ENCODE measurements at regions not wholly inside any gene's neighbourhood (a gene's known extent, or its start where the extent isn't known, plus 50 kb on each side); places are given as distances from the start of the nearest gene placed in this dataset.

GRCh38 chr12:93107514-93108312 is 178.6 kb upstream of the EEA1 start:
- Histone ChIP-seq H3K9me3 (ENCODE audit: low read length) (no peaks in the 10 kb centered on the region), H3F3A (ENCODE audit: insufficient read depth, low read length, poor library complexity, severe bottlenecking) (no peaks in the 10 kb centered on the region), H3K4me3 (ENCODE audit: low read length) (no peak overlapping the region), H3K27me3 (ENCODE audit: insufficient read depth, low read depth, low read length) (no peaks in the 10 kb centered on the region), H3K9ac (ENCODE audit: low read length) (no peak overlapping the region), H3K79me2 (replicated peaks; ENCODE audit: insufficient read depth, low read length) (no peaks in the 10 kb centered on the region), H3K36me3 (ENCODE audit: insufficient read depth, low read length) (no peaks in the 10 kb centered on the region), H3K9me2 (ENCODE audit: insufficient read depth, low read length) (no peaks in the 10 kb centered on the region), H3K27ac (ENCODE audit: low read length) (no peak overlapping the region), H4K20me1 (ENCODE audit: insufficient read depth) (no peaks in the 10 kb centered on the region), H3K4me2 (ENCODE audit: low read length) (no peak overlapping the region), H2AFZ (ENCODE audit: low read depth, low read length) (no peak overlapping the region)
- no peak for TF ChIP-seq EP300 (conservative IDR thresholded peaks at IDR 0.05; ENCODE audit: poor library complexity, severe bottlenecking)
- TF ChIP-seq EZH2 (IDR thresholded peaks at IDR 0.05; ENCODE audit: borderline replicate concordance, insufficient read depth, low read length, poor library complexity, severe bottlenecking), result no peak
- TF ChIP-seq SMC3 (conservative IDR thresholded peaks at IDR 0.05; ENCODE audit: poor library complexity), result no peak
- TF ChIP-seq POLR2AphosphoS5 (IDR thresholded peaks at IDR 0.05), result no peak
- no peak for TF ChIP-seq RAD21 (conservative IDR thresholded peaks at IDR 0.05)

- Histone ChIP-seq H3K36me3 (ENCODE audit: insufficient read depth, low read length) (no peaks in the 10 kb centered on the region), H4K20me1 (ENCODE audit: insufficient read depth) (no peaks in the 10 kb centered on the region), H2AFZ (ENCODE audit: low read depth, low read length) (no peak overlapping the region), H3K27me3 (ENCODE audit: insufficient read depth, low read depth, low read length) (no peaks in the 10 kb centered on the region), H3F3A (ENCODE audit: insufficient read depth, low read length, poor library complexity, severe bottlenecking) (no peaks in the 10 kb centered on the region), H3K4me3 (ENCODE audit: low read length) (no peak overlapping the region), H3K79me2 (replicated peaks; ENCODE audit: insufficient read depth, low read length) (no peaks in the 10 kb centered on the region), H3K9me2 (ENCODE audit: insufficient read depth, low read length) (no peaks in the 10 kb centered on the region), H3K9me3 (ENCODE audit: low read length) (no peaks in the 10 kb centered on the region), H3K27ac (ENCODE audit: low read length) (no peak overlapping the region), H3K9ac (ENCODE audit: low read length) (no peak overlapping the region), H3K4me2 (ENCODE audit: low read length) (no peak overlapping the region)
- TF ChIP-seq MXI1 (conservative IDR thresholded peaks at IDR 0.05; ENCODE audit: poor library complexity, severe bottlenecking) (no peak), EP300 (conservative IDR thresholded peaks at IDR 0.05; ENCODE audit: poor library complexity, severe bottlenecking) (no peak), SMC3 (conservative IDR thresholded peaks at IDR 0.05; ENCODE audit: poor library complexity) (no peak), RAD21 (conservative IDR thresholded peaks at IDR 0.05) (no peak), EZH2 (IDR thresholded peaks at IDR 0.05; ENCODE audit: borderline replicate concordance, insufficient read depth, low read length, poor library complexity, severe bottlenecking) (no peak)
Measured at GRCh38 chr12:93108985-93109384, 179.9 kb upstream of the EEA1 start.

GRCh38 chr12:93109551-93110203 is 180.6 kb upstream of the EEA1 start:
- TF ChIP-seq RAD21 (conservative IDR thresholded peaks at IDR 0.05) (no peak), SMC3 (conservative IDR thresholded peaks at IDR 0.05; ENCODE audit: poor library complexity) (no peak), CTCF (IDR thresholded peaks at IDR 0.05; ENCODE audit: poor library complexity, severe bottlenecking) (no peak), EP300 (conservative IDR thresholded peaks at IDR 0.05; ENCODE audit: poor library complexity, severe bottlenecking) (no peak), TAF1 (IDR thresholded peaks at IDR 0.05; ENCODE audit: low read depth) (no peak), POLR2AphosphoS5 (IDR thresholded peaks at IDR 0.05) (no peak), EZH2 (IDR thresholded peaks at IDR 0.05; ENCODE audit: borderline replicate concordance, insufficient read depth, low read length, poor library complexity, severe bottlenecking) (no peak), REST (IDR thresholded peaks at IDR 0.05; ENCODE audit: borderline replicate concordance) (no peak), MXI1 (conservative IDR thresholded peaks at IDR 0.05; ENCODE audit: poor library complexity, severe bottlenecking) (no peak)
- H3K27me3 ChIP-seq (ENCODE audit: insufficient read depth, low read depth, low read length), result no peaks in the 10 kb centered on the region
- no peak overlapping the region for H3K4me3 ChIP-seq (ENCODE audit: low read length)
- no peak overlapping the region for H3K4me2 ChIP-seq (ENCODE audit: low read length)
- no peaks in the 10 kb centered on the region for H3K9me3 ChIP-seq (ENCODE audit: low read length)
- no peak overlapping the region for H3K9ac ChIP-seq (ENCODE audit: low read length)
- H3K79me2 ChIP-seq (replicated peaks; ENCODE audit: insufficient read depth, low read length), result no peaks in the 10 kb centered on the region
- no peaks in the 10 kb centered on the region for H3K9me2 ChIP-seq (ENCODE audit: insufficient read depth, low read length)
- no peak overlapping the region for H2AFZ ChIP-seq (ENCODE audit: low read depth, low read length)
- no peak overlapping the region for H3K27ac ChIP-seq (ENCODE audit: low read length)
- H4K20me1 ChIP-seq (ENCODE audit: insufficient read depth), result no peaks in the 10 kb centered on the region
- no peaks in the 10 kb centered on the region for H3K36me3 ChIP-seq (ENCODE audit: insufficient read depth, low read length)
- H3F3A ChIP-seq (ENCODE audit: insufficient read depth, low read length, poor library complexity, severe bottlenecking), result no peaks in the 10 kb centered on the region

Measured in neural cell (in vitro differentiated cells).